ENCODE measurements at regions not wholly inside any gene's neighbourhood (a gene's known extent, or its start where the extent isn't known, plus 50 kb on each side); places are given as distances from the start of the nearest gene placed in this dataset.
A peak's percentile ranks its signal among the peaks of the same experiment; 100 is the strongest.
"Not testable (repeated sequence)": the region's sequence is repeated elsewhere in the genome, so short reads cannot be mapped to it uniquely, and the experiment has no call there.

- no peak for DNase-seq
Observed at GRCh38 chr7:148515237-148515636, 75.3 kb upstream of the C7orf33 start.

DNA sequence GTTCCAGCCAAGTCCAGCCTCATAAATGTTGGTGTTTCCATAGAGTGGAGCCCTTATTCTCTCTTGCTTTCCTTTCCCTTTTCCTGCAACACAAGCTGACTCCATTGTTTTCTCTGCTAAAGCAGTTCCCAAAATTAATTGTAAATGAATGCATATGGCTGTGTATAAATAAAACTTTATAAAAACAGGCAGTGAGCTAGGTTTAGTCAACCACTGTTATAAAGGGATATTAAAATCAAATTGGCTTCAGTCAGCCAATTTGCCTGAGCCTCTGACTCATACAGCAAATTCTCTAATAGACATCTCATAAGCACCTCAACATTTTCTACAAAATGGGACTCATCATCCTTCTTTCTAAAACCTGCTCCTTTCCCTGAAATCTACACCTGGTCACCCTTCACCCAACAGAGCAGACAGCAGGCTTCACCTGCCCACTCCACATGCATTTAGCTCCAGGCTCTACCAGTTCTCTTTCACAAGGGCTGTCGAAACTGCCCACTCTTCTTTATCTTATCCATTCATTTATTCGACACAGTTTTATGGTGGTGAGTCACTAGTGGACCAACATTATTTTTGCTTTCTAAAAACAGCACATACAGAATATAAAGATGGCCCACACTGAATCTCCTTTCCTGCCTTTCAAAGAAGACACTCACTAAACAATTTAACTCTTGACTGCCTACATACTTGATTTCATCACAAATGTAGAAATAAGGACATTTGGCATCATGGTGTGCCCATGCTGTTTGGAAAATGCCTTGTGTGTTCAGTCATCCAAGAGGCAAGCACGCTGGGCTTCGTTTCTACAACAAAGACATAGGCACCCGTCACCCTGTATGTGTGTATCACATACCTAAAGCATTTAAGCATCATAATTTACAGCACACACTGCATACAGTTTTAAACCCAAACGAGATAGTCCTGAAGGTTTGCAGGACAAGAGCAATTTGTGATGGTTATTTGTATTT, 74.6 kb upstream of the C7orf33 start:
- DNase-seq, result peak; percentile 21

DNA sequence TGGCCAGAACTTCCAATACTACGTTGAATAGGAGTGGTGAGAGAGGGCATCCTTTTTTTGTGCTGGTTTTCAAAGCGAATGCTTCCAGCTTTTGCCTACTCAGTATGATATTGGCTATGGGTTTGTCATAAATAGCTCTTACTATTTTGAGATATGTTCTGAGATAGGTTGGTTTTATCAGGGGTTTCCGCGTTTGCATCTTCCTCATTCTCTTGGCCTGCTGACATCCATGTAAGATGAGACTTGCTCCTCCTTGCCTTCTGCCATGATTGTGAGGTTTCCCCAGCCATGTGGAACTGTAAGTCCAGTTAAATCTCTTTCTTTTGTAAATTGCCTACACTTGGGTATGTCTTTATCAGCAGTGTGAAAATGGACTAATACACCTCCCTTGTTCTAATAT, 71.2 kb upstream of the C7orf33 start:
- not testable (repeated sequence) for DNase-seq

DNA sequence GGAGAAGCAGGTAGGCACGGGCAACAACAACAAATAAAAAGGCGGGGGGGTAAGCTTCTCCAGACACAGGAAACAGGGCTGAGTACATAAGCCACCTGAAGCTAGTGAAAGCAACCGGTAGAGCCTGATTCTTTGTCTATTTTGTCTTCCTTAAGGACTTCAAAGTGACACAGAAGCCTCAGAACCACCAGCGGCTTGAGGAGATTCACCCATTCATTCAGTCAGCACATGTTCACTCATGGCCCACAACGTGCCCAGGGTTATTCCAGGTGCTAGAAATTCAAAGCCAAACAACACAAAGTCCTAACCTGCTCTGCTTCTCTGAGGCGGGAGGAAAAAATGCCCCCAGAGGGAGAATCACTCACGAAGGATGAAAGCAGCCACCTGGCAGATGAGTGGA, 69.3 kb upstream of the C7orf33 start:
- no peak for DNase-seq

GRCh38 chr7:148523550-148523949, 67.0 kb upstream of the C7orf33 start:
- no peak for DNase-seq

- DNase-seq, result no peak
Observed at GRCh38 chr7:148524479-148525224, 65.9 kb upstream of the C7orf33 start.

GRCh38 chr7:148527717-148528168, 62.8 kb upstream of the C7orf33 start:
- peak; percentile 37 for DNase-seq

GRCh38 chr7:148535217-148535616, 55.3 kb upstream of the C7orf33 start:
- DNase-seq, result no peak

DNA sequence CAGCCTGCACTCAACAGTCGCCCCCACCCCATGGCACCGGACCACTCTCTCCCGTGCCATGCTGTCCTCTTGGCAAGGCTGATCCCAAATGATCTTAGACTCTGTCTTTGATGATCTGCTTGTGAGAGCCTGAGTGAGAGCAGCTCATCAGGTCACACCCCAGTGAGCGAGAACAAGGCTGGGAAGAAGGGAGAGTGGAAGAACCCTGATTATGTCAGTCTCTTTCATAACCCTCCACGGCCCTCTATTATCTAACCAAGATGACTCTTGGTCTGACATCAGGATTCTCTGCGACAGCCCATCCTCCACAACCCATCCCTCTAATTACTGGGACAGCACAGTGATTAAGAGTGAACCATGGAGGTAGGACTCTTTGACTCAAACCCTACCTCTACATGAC, 53.1 kb upstream of the C7orf33 start:
- DNase-seq, result no peak

GRCh38 chr7:148540041-148540738, 50.4 kb upstream of the C7orf33 start:
- no peak for DNase-seq
